ENCODE measurements at regions not wholly inside any gene's neighbourhood (a gene's known extent, or its start where the extent isn't known, plus 50 kb on each side); places are given as distances from the start of the nearest gene placed in this dataset.

- FAIRE-seq = no peak
Observed at GRCh38 chrX:7285765-7286164, 137.8 kb upstream of the PUDP start.

GRCh38 chrX:7283741-7284140, 135.8 kb upstream of the PUDP start:
- no peaks in the 10 kb centered on the region for H3K9me3 ChIP-seq (ENCODE audit: control insufficient read depth, low read depth, low read length)
- no peak overlapping the region for H3K4me3 ChIP-seq (ENCODE audit: control insufficient read depth in 2 of 3, extremely low read depth in 1 of 3, insufficient read depth in 2 of 3, low read depth in 1 of 3, low read length in 3 of 3)
- no peak overlapping the region for H3K4me2 ChIP-seq (ENCODE audit: control insufficient read depth, extremely low read depth, insufficient read depth, low read depth, low read length)
- H3K9me1 ChIP-seq (ENCODE audit: control insufficient read depth, extremely low read depth, insufficient read depth, low read length) = no peaks in the 10 kb centered on the region
- dilution Hi-C loops (cut with MboI; ENCODE audit: extremely low pct_ligation_motif_present, low sequenced_read_pairs) = no loop called here
- no peaks in the 10 kb centered on the region for H3K36me3 ChIP-seq (ENCODE audit: control insufficient read depth in 2 of 2, extremely low read depth in 1 of 2, insufficient read depth in 2 of 2, low read length in 2 of 2)
- no peaks in the 10 kb centered on the region for H3K27me3 ChIP-seq (ENCODE audit: control insufficient read depth, extremely low read depth, insufficient read depth, low read length)
- FAIRE-seq (no peak), DNase-seq (ENCODE audit: low read depth, low spot score) (no peak)
- no peak overlapping the region for H3K27ac ChIP-seq (ENCODE audit: control insufficient read depth, insufficient read depth, low read length)
- H3K4me1 ChIP-seq (ENCODE audit: control insufficient read depth, extremely low read depth, insufficient read depth, low read length) = no peaks in the 10 kb centered on the region
- H4K20me1 ChIP-seq (ENCODE audit: control insufficient read depth, extremely low read depth, insufficient read depth, low read length) = no peaks in the 10 kb centered on the region
- no peak overlapping the region for H2AFZ ChIP-seq (ENCODE audit: control insufficient read depth, low read length)
- TF ChIP-seq EZH2 (IDR thresholded peaks at IDR 0.05; ENCODE audit: low read length) = no peak
- no peak for TF ChIP-seq CTCF (optimal IDR thresholded peaks at IDR 0.05 in 1 of 3, IDR thresholded peaks at IDR 0.05 in 1 of 3, conservative IDR thresholded peaks at IDR 0.05 in 1 of 3; ENCODE audit: extremely low read depth in 1 of 3, insufficient read depth in 2 of 3, low read length in 3 of 3)
- no peak overlapping the region for H3K9ac ChIP-seq (ENCODE audit: control insufficient read depth, extremely low read depth, insufficient read depth, low read length)
- H3K79me2 ChIP-seq (ENCODE audit: control insufficient read depth, insufficient read depth, low read length) = no peaks in the 10 kb centered on the region

More at GRCh38 chrX:7285765-7286164, 137.8 kb upstream of the PUDP start:
- H3K27me3 ChIP-seq (ENCODE audit: control insufficient read depth, extremely low read depth, insufficient read depth, low read length) = no peaks in the 10 kb centered on the region
- H3K4me2 ChIP-seq (ENCODE audit: control insufficient read depth, extremely low read depth, insufficient read depth, low read depth, low read length) = no peak overlapping the region
- H3K4me3 ChIP-seq (ENCODE audit: control insufficient read depth in 2 of 3, extremely low read depth in 1 of 3, insufficient read depth in 2 of 3, low read depth in 1 of 3, low read length in 3 of 3) = no peak overlapping the region
- no peak overlapping the region for H3K27ac ChIP-seq (ENCODE audit: control insufficient read depth, insufficient read depth, low read length)
- no peak for TF ChIP-seq EZH2 (IDR thresholded peaks at IDR 0.05; ENCODE audit: low read length)
- no peak for TF ChIP-seq CTCF (optimal IDR thresholded peaks at IDR 0.05 in 1 of 3, IDR thresholded peaks at IDR 0.05 in 1 of 3, conservative IDR thresholded peaks at IDR 0.05 in 1 of 3; ENCODE audit: extremely low read depth in 1 of 3, insufficient read depth in 2 of 3, low read length in 3 of 3)
- no peaks in the 10 kb centered on the region for H3K36me3 ChIP-seq (ENCODE audit: control insufficient read depth in 2 of 2, extremely low read depth in 1 of 2, insufficient read depth in 2 of 2, low read length in 2 of 2)
- H3K9me1 ChIP-seq (ENCODE audit: control insufficient read depth, extremely low read depth, insufficient read depth, low read length) = no peaks in the 10 kb centered on the region
- no peaks in the 10 kb centered on the region for H3K4me1 ChIP-seq (ENCODE audit: control insufficient read depth, extremely low read depth, insufficient read depth, low read length)
- H3K9me3 ChIP-seq (ENCODE audit: control insufficient read depth, low read depth, low read length) = no peaks in the 10 kb centered on the region
- H3K79me2 ChIP-seq (ENCODE audit: control insufficient read depth, insufficient read depth, low read length) = no peaks in the 10 kb centered on the region
- no peaks in the 10 kb centered on the region for H4K20me1 ChIP-seq (ENCODE audit: control insufficient read depth, extremely low read depth, insufficient read depth, low read length)
- no peak overlapping the region for H3K9ac ChIP-seq (ENCODE audit: control insufficient read depth, extremely low read depth, insufficient read depth, low read length)
- no peak for DNase-seq (ENCODE audit: low read depth, low spot score)
- dilution Hi-C loops (cut with MboI; ENCODE audit: extremely low pct_ligation_motif_present, low sequenced_read_pairs) = no loop called here
- no peak overlapping the region for H2AFZ ChIP-seq (ENCODE audit: control insufficient read depth, low read length)

All from keratinocyte (primary cell).